HG03280 (cell line): ENCODE measurements at regions not wholly inside any gene's neighbourhood (a gene's known extent, or its start where the extent isn't known, plus 50 kb on each side); places are given as distances from the start of the nearest gene placed in this dataset.
"Not testable (repeated sequence)": the region's sequence is repeated elsewhere in the genome, so short reads cannot be mapped to it uniquely, and the experiment has no call there.

Experiments used
- ATAC-seq: cut with Tn5 transposase; IDR thresholded peaks from one replicate; pipeline ENCODE4 v1.9.1; 2021; ENCODE audit warnings: mild to moderate bottlenecking, moderate library complexity; ENCODE audit not compliant: unreplicated experiment

GRCh38 chr1:82073071-82073470, 272.3 kb downstream of the ADGRL2 start:
- ATAC-seq = no peak

GRCh38 chr1:82065916-82066315, 265.2 kb downstream of the ADGRL2 start:
- ATAC-seq = no peak

- no peak for ATAC-seq
Observed at GRCh38 chr1:82064691-82065090, 264.0 kb downstream of the ADGRL2 start.

- no peak for ATAC-seq
Observed at GRCh38 chr1:82062206-82062605, 261.5 kb downstream of the ADGRL2 start.

GRCh38 chr1:82059959-82060358, 259.2 kb downstream of the ADGRL2 start:
- no peak for ATAC-seq

- no peak for ATAC-seq
Observed at GRCh38 chr1:82057011-82057410, 256.3 kb downstream of the ADGRL2 start.

GRCh38 chr1:82055375-82055774, 254.6 kb downstream of the ADGRL2 start:
- not testable (repeated sequence) for ATAC-seq

- no peak for ATAC-seq
Observed at GRCh38 chr1:82052563-82052962, 251.8 kb downstream of the ADGRL2 start.

- ATAC-seq = no peak
Observed at GRCh38 chr1:82048596-82048995, 247.9 kb downstream of the ADGRL2 start.

GRCh38 chr1:82045221-82045620, 244.5 kb downstream of the ADGRL2 start:
- ATAC-seq = no peak

- ATAC-seq = no peak
Observed at GRCh38 chr1:82044536-82044935, 243.8 kb downstream of the ADGRL2 start.

- ATAC-seq = no peak
Observed at GRCh38 chr1:82044111-82044510, 243.4 kb downstream of the ADGRL2 start.

- no peak for ATAC-seq
Observed at GRCh38 chr1:82042306-82043060, 241.7 kb downstream of the ADGRL2 start.
